HEK293 (cell line): ENCODE measurements at regions not wholly inside any gene's neighbourhood (a gene's known extent, or its start where the extent isn't known, plus 50 kb on each side); places are given as distances from the start of the nearest gene placed in this dataset.

ENCODE experiments used
- CTCF ChIA-PET: fragments of 350-600 bp; formaldehyde crosslinking; extraction: SDS; loops from one replicate; lab custom pipeline; 2021; ENCODE audit warnings: antibody characterized with exemption; lab: Yijun Ruan, JAX
- POLR2A ChIA-PET: fragments of 300-600 bp; formaldehyde crosslinking; extraction: SDS; loops from one replicate; lab custom pipeline; 2020; ENCODE audit warnings: antibody characterized with exemption, inconsistent platforms; lab: Yijun Ruan, JAX
- H3K27ac ChIP-seq: fragments of 200-500 bp; sonication (Bioruptor generic); 2 replicates; pipeline ENCODE4 v1.5.1; 2014; ENCODE audit warnings: low read depth, low read length, control low read depth, inconsistent platforms; ENCODE audit errors: extremely low read depth
- H3K36me3 ChIP-seq, 2 experiments: fragments of 200-500 bp in 1 of 2; sonication (Bioruptor generic) in 1 of 2; 1 replicate in 1 of 2; 2 replicates in 1 of 2; pipeline ENCODE4 v1.5.1; 2014 to 2017; ENCODE audit warnings: inconsistent platforms in 2 of 2, low read length in 2 of 2; ENCODE audit not compliant: control insufficient read depth in 2 of 2, insufficient read depth in 1 of 2
- H3K4me1 ChIP-seq: fragments of 200-500 bp; sonication (Bioruptor generic); 2 replicates; pipeline ENCODE4 v1.5.1; 2014; ENCODE audit warnings: mild to moderate bottlenecking, low read length, inconsistent platforms; ENCODE audit not compliant: control insufficient read depth, insufficient read depth
- H3K4me3 ChIP-seq: 2 replicates; pipeline ENCODE4 v1.5.1; 2011; ENCODE audit warnings: low read depth, mild to moderate bottlenecking, control low read depth, low read length, moderate library complexity
- H3K9me3 ChIP-seq: fragments of 200-500 bp; sonication (Bioruptor generic); 2 replicates; pipeline ENCODE4 v1.5.1; 2014; ENCODE audit warnings: low read depth, low read length, inconsistent platforms; ENCODE audit not compliant: control insufficient read depth, insufficient read depth
- KLF8 ChIP-seq: fragments of 450-650 bp; formaldehyde crosslinking; IDR thresholded peaks from 2 replicates; pipeline ENCODE4 v1.5.1; 2016; ENCODE audit warnings: missing biosample characterization, missing genetic modification characterization
- SETDB1 ChIP-seq: IDR thresholded peaks from one replicate; pipeline ENCODE4 v1.6.1; 2017; ENCODE audit warnings: mild to moderate bottlenecking, low read length, moderate library complexity, mixed read lengths; ENCODE audit not compliant: insufficient read length
- SP2 ChIP-seq: fragments of 450-650 bp; formaldehyde crosslinking; IDR thresholded peaks from 2 replicates; pipeline ENCODE4 v1.5.1; 2016; ENCODE audit warnings: missing biosample characterization, missing genetic modification characterization
- SP7 ChIP-seq: fragments of 450-650 bp; formaldehyde crosslinking; IDR thresholded peaks from 2 replicates; pipeline ENCODE4 v1.5.1; 2016; ENCODE audit warnings: missing biosample characterization, missing genetic modification characterization
- ZBTB21 ChIP-seq: fragments of 450-650 bp; formaldehyde crosslinking; IDR thresholded peaks from 2 replicates; pipeline ENCODE4 v1.5.1; 2017; ENCODE audit warnings: missing biosample characterization, missing genetic modification characterization
- ZNF24 ChIP-seq: fragments of 450-650 bp; formaldehyde crosslinking; IDR thresholded peaks from 2 replicates; pipeline ENCODE4 v1.5.1; 2016; ENCODE audit warnings: missing biosample characterization, missing genetic modification characterization
- ZNF302 ChIP-seq: fragments of 450-650 bp; formaldehyde crosslinking; IDR thresholded peaks from 2 replicates; pipeline ENCODE4 v1.5.1; 2016; ENCODE audit warnings: missing biosample characterization, missing genetic modification characterization, low read depth
- ZNF366 ChIP-seq: fragments of 450-650 bp; formaldehyde crosslinking; conservative IDR thresholded peaks from 2 replicates; pipeline ENCODE4 v1.5.1; 2016; ENCODE audit warnings: missing biosample characterization, missing genetic modification characterization
- ZNF391 ChIP-seq: fragments of 450-650 bp; formaldehyde crosslinking; IDR thresholded peaks from 2 replicates; pipeline ENCODE4 v1.5.1; 2016; ENCODE audit warnings: low read depth, missing biosample characterization, missing genetic modification characterization, borderline replicate concordance
- ZNF394 ChIP-seq: fragments of 450-650 bp; formaldehyde crosslinking; IDR thresholded peaks from 2 replicates; pipeline ENCODE4 v1.5.1; 2016; ENCODE audit warnings: missing biosample characterization, missing genetic modification characterization, mild to moderate bottlenecking, moderate library complexity, borderline replicate concordance
- ZNF549 ChIP-seq: fragments of 450-650 bp; IDR thresholded peaks from 2 replicates; pipeline ENCODE4 v1.5.1; 2018; ENCODE audit warnings: missing biosample characterization, missing genetic modification characterization, mild to moderate bottlenecking, inconsistent platforms, moderate library complexity
- ZNF585B ChIP-seq: fragments of 450-650 bp; formaldehyde crosslinking; IDR thresholded peaks from 2 replicates; pipeline ENCODE4 v1.5.1; 2016; ENCODE audit warnings: missing biosample characterization, missing genetic modification characterization
- ZNF600 ChIP-seq: fragments of 450-650 bp; formaldehyde crosslinking; IDR thresholded peaks from 2 replicates; pipeline ENCODE4 v1.5.1; 2016; ENCODE audit warnings: missing biosample characterization, missing genetic modification characterization
- ZNF623 ChIP-seq: fragments of 450-650 bp; formaldehyde crosslinking; IDR thresholded peaks from 2 replicates; pipeline ENCODE4 v1.5.1; 2016; ENCODE audit warnings: missing biosample characterization, missing genetic modification characterization
- ZNF629 ChIP-seq: fragments of 450-650 bp; formaldehyde crosslinking; IDR thresholded peaks from 2 replicates; pipeline ENCODE4 v1.5.1; 2017; ENCODE audit warnings: missing biosample characterization, missing genetic modification characterization
- TF ChIP-seq, protein P1 (sequence below): fragments of 450-650 bp; formaldehyde crosslinking; IDR thresholded peaks from 2 replicates; pipeline ENCODE4 v1.5.1; 2017; ENCODE audit warnings: missing biosample characterization, mild to moderate bottlenecking, missing genetic modification characterization, moderate library complexity
- TF ChIP-seq, protein P2 (sequence below): fragments of 450-650 bp; formaldehyde crosslinking; IDR thresholded peaks from 2 replicates; pipeline ENCODE4 v1.5.1; 2016; ENCODE audit warnings: missing biosample characterization, missing genetic modification characterization, low read depth
- TF ChIP-seq, protein P3 (sequence below): fragments of 450-650 bp; formaldehyde crosslinking; IDR thresholded peaks from 2 replicates; pipeline ENCODE4 v1.5.1; 2016; ENCODE audit warnings: missing biosample characterization, missing genetic modification characterization
- TF ChIP-seq, protein P4 (sequence below): fragments of 450-650 bp; formaldehyde crosslinking; IDR thresholded peaks from 2 replicates; pipeline ENCODE4 v1.5.1; 2016; ENCODE audit warnings: missing biosample characterization, missing genetic modification characterization
- TF ChIP-seq, protein P5 (sequence below): fragments of 450-650 bp; formaldehyde crosslinking; IDR thresholded peaks from 2 replicates; pipeline ENCODE4 v1.5.1; 2016; ENCODE audit warnings: missing biosample characterization, missing genetic modification characterization
- TF ChIP-seq, protein P6 (sequence below): fragments of 450-650 bp; formaldehyde crosslinking; IDR thresholded peaks from 2 replicates; pipeline ENCODE4 v1.5.1; 2016; ENCODE audit warnings: missing biosample characterization, missing genetic modification characterization
- TF ChIP-seq, protein P7 (sequence below): fragments of 450-650 bp; formaldehyde crosslinking; IDR thresholded peaks from 2 replicates; pipeline ENCODE4 v1.5.1; 2016; ENCODE audit warnings: missing biosample characterization, missing genetic modification characterization, borderline replicate concordance

DNA sequence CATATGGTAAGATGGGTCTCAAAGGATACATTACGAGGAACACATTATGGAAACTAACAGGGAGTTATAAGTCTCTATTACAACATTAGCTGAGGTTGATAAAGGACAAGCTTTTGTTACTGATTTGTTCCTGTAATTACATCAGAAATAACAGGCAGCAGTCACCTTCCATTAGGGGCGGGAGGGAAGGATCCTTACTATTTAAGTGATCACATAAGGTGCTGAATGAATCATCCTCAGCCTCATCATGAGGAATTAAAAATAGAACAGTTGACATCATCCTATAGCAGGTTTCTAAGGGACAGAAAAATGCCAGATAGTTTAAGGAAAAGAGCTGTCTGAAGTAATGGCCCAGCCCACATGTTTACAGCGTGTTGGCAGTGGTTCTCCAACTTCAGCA lies 86.9 kb upstream of the MGAT5 start:
- ChIA-PET CTCF (no interaction called here), POLR2A (no interaction called here)
- H3K27ac ChIP-seq: no peak overlapping the region
- TF ChIP-seq, protein P1, sequence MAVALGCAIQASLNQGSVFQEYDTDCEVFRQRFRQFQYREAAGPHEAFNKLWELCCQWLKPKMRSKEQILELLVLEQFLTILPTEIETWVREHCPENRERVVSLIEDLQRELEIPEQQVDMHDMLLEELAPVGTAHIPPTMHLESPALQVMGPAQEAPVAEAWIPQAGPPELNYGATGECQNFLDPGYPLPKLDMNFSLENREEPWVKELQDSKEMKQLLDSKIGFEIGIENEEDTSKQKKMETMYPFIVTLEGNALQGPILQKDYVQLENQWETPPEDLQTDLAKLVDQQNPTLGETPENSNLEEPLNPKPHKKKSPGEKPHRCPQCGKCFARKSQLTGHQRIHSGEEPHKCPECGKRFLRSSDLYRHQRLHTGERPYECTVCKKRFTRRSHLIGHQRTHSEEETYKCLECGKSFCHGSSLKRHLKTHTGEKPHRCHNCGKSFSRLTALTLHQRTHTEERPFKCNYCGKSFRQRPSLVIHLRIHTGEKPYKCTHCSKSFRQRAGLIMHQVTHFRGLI (tag by site-specific recombination): no peak
- peak; percentile 77 for TF ChIP-seq SP7
- TF ChIP-seq SP2: no peak
- TF ChIP-seq, protein P2, sequence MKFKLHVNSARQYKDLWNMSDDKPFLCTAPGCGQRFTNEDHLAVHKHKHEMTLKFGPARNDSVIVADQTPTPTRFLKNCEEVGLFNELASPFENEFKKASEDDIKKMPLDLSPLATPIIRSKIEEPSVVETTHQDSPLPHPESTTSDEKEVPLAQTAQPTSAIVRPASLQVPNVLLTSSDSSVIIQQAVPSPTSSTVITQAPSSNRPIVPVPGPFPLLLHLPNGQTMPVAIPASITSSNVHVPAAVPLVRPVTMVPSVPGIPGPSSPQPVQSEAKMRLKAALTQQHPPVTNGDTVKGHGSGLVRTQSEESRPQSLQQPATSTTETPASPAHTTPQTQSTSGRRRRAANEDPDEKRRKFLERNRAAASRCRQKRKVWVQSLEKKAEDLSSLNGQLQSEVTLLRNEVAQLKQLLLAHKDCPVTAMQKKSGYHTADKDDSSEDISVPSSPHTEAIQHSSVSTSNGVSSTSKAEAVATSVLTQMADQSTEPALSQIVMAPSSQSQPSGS (tag by site-specific recombination): peak; percentile 45; the same call in 1 of the 2 replicates
- TF ChIP-seq ZNF24 (tag by site-specific recombination): 0 out of 2 replicates have a peak, but pooled peaks have one; percentile 20
- TF ChIP-seq ZNF366 (tag by site-specific recombination): peak; percentile 84
- TF ChIP-seq, protein P3, sequence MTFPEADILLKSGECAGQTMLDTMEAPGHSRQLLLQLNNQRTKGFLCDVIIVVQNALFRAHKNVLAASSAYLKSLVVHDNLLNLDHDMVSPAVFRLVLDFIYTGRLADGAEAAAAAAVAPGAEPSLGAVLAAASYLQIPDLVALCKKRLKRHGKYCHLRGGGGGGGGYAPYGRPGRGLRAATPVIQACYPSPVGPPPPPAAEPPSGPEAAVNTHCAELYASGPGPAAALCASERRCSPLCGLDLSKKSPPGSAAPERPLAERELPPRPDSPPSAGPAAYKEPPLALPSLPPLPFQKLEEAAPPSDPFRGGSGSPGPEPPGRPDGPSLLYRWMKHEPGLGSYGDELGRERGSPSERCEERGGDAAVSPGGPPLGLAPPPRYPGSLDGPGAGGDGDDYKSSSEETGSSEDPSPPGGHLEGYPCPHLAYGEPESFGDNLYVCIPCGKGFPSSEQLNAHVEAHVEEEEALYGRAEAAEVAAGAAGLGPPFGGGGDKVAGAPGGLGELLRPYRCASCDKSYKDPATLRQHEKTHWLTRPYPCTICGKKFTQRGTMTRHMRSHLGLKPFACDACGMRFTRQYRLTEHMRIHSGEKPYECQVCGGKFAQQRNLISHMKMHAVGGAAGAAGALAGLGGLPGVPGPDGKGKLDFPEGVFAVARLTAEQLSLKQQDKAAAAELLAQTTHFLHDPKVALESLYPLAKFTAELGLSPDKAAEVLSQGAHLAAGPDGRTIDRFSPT (tag by site-specific recombination): peak; percentile 34; the same call in 1 of the 2 replicates
- peak; percentile 29 for TF ChIP-seq SETDB1
- TF ChIP-seq, protein P4, sequence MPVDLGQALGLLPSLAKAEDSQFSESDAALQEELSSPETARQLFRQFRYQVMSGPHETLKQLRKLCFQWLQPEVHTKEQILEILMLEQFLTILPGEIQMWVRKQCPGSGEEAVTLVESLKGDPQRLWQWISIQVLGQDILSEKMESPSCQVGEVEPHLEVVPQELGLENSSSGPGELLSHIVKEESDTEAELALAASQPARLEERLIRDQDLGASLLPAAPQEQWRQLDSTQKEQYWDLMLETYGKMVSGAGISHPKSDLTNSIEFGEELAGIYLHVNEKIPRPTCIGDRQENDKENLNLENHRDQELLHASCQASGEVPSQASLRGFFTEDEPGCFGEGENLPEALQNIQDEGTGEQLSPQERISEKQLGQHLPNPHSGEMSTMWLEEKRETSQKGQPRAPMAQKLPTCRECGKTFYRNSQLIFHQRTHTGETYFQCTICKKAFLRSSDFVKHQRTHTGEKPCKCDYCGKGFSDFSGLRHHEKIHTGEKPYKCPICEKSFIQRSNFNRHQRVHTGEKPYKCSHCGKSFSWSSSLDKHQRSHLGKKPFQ (tag by site-specific recombination): no peak
- TF ChIP-seq, protein P5, sequence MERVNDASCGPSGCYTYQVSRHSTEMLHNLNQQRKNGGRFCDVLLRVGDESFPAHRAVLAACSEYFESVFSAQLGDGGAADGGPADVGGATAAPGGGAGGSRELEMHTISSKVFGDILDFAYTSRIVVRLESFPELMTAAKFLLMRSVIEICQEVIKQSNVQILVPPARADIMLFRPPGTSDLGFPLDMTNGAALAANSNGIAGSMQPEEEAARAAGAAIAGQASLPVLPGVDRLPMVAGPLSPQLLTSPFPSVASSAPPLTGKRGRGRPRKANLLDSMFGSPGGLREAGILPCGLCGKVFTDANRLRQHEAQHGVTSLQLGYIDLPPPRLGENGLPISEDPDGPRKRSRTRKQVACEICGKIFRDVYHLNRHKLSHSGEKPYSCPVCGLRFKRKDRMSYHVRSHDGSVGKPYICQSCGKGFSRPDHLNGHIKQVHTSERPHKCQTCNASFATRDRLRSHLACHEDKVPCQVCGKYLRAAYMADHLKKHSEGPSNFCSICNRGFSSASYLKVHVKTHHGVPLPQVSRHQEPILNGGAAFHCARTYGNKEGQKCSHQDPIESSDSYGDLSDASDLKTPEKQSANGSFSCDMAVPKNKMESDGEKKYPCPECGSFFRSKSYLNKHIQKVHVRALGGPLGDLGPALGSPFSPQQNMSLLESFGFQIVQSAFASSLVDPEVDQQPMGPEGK (tag by site-specific recombination): 0 out of 2 replicates have a peak, but pooled peaks have one; percentile 25
- peak; percentile 84 for TF ChIP-seq ZNF629 (tag by site-specific recombination)
- no peak for TF ChIP-seq ZNF585B (tag by site-specific recombination)
- TF ChIP-seq, protein P6, sequence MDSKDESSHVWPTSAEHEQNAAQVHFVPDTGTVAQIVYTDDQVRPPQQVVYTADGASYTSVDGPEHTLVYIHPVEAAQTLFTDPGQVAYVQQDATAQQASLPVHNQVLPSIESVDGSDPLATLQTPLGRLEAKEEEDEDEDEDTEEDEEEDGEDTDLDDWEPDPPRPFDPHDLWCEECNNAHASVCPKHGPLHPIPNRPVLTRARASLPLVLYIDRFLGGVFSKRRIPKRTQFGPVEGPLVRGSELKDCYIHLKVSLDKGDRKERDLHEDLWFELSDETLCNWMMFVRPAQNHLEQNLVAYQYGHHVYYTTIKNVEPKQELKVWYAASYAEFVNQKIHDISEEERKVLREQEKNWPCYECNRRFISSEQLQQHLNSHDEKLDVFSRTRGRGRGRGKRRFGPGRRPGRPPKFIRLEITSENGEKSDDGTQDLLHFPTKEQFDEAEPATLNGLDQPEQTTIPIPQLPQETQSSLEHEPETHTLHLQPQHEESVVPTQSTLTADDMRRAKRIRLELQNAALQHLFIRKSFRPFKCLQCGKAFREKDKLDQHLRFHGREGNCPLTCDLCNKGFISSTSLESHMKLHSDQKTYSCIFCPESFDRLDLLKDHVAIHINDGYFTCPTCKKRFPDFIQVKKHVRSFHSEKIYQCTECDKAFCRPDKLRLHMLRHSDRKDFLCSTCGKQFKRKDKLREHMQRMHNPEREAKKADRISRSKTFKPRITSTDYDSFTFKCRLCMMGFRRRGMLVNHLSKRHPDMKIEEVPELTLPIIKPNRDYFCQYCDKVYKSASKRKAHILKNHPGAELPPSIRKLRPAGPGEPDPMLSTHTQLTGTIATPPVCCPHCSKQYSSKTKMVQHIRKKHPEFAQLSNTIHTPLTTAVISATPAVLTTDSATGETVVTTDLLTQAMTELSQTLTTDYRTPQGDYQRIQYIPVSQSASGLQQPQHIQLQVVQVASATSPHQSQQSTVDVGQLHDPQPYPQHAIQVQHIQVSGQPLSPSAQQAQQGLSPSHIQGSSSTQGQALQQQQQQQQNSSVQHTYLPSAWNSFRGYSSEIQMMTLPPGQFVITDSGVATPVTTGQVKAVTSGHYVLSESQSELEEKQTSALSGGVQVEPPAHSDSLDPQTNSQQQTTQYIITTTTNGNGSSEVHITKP (tag by site-specific recombination): peak; percentile 58
- TF ChIP-seq ZBTB21: peak; percentile 41; the same call in 1 of the 2 replicates
- TF ChIP-seq ZNF394: peak; percentile 29; the same call in 1 of the 2 replicates
- 0 out of 2 replicates have a peak, but pooled peaks have one; percentile 11 for TF ChIP-seq ZNF600 (tag by site-specific recombination)
- 0 out of 2 replicates have a peak, but pooled peaks have one; percentile 27 for TF ChIP-seq KLF8 (tag by site-specific recombination)
- no peak for TF ChIP-seq ZNF302 (tag by site-specific recombination)
- TF ChIP-seq, protein P7, sequence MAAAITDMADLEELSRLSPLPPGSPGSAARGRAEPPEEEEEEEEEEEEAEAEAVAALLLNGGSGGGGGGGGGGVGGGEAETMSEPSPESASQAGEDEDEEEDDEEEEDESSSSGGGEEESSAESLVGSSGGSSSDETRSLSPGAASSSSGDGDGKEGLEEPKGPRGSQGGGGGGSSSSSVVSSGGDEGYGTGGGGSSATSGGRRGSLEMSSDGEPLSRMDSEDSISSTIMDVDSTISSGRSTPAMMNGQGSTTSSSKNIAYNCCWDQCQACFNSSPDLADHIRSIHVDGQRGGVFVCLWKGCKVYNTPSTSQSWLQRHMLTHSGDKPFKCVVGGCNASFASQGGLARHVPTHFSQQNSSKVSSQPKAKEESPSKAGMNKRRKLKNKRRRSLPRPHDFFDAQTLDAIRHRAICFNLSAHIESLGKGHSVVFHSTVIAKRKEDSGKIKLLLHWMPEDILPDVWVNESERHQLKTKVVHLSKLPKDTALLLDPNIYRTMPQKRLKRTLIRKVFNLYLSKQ (tag by site-specific recombination): no peak
- no peak for TF ChIP-seq ZNF391
- no peak for TF ChIP-seq ZNF623 (tag by site-specific recombination)
- TF ChIP-seq ZNF549: no peak

More for the DNA sequence above, 86.9 kb upstream of the MGAT5 start:
- H3K4me1 ChIP-seq: no peaks in the 10 kb centered on the region; the same call in 1 of the 2 replicates
- H3K4me3 ChIP-seq: no peak overlapping the region
- no peaks in the 10 kb centered on the region for H3K36me3 ChIP-seq
- H3K9me3 ChIP-seq: no peaks in the 10 kb centered on the region
